Stimulated activated naive CD8-positive, alpha-beta T cell treated with anti-CD3 and anti-CD28 coated beads, Interleukin-15, amount 100 ng/mL, for 72 hours (primary cell): ENCODE measurements at regions not wholly inside any gene's neighbourhood (a gene's known extent, or its start where the extent isn't known, plus 50 kb on each side); places are given as distances from the start of the nearest gene placed in this dataset.

ENCODE experiments used
- ATAC-seq: fragments of 150-1000 bp; cut with Tn5 transposase; 2 replicates; pipeline ENCODE4 v1.10.0; 2021; ENCODE audit warnings: mild to moderate bottlenecking, moderate library complexity
- DNase-seq, 2 donors: peaks; one replicate each; pipeline ENCODE4 v3.0.0; 2021 to 2022
- H3K27ac Mint-ChIP-seq, 2 donors: one replicate each; pipeline ENCODE4 v1.8.0; 2022; ENCODE audit warnings: mild to moderate bottlenecking in 2 of 2, mixed read lengths in 2 of 2, moderate library complexity in 2 of 2
- H3K27me3 Mint-ChIP-seq: one replicate; pipeline ENCODE4 v1.8.0; 2022; ENCODE audit warnings: mixed read lengths
- H3K4me1 Mint-ChIP-seq: one replicate; pipeline ENCODE4 v1.8.0; 2022; ENCODE audit warnings: mild to moderate bottlenecking, mixed read lengths
- H3K4me3 Mint-ChIP-seq, 2 donors: one replicate each; pipeline ENCODE4 v1.8.0; 2022; ENCODE audit warnings: mild to moderate bottlenecking in 2 of 2, mixed read lengths in 2 of 2, moderate library complexity in 1 of 2
- H3K9me3 Mint-ChIP-seq, 2 donors: one replicate each; pipeline ENCODE4 v1.8.0; 2022; ENCODE audit warnings: mixed read lengths in 2 of 2

GRCh38 chr2:180366481-180366880 is 359.4 kb upstream of the CWC22 start:
- no peak overlapping the region for H3K27ac Mint-ChIP-seq
- H3K9me3 Mint-ChIP-seq, result no peaks in the 10 kb centered on the region
- no peaks in the 10 kb centered on the region for H3K27me3 Mint-ChIP-seq
- DNase-seq (no peak), ATAC-seq (no peak)
- H3K4me3 Mint-ChIP-seq, result no peak overlapping the region
- H3K4me1 Mint-ChIP-seq, result no peaks in the 10 kb centered on the region

DNA sequence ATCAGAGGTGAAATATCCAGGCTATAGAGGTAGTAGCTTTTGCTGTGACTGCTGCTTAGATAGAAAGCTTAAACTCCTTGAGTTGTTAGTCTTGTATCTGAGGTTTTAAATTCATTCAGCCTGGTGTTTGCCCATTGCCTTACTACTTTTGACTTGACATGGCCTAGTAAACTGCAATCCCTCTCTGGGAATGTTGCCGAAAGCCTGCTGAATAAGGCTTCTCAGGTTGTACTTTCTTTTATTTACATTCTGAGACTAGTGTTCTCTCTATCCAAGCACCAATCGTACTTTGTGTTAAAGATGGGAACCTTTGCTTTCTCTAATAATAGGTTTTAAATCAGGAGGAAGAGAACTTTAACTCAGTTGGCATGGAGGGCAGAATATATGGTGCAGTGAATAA is 357.6 kb upstream of the CWC22 start:
- no peak overlapping the region for H3K27ac Mint-ChIP-seq
- no peaks in the 10 kb centered on the region for H3K9me3 Mint-ChIP-seq
- peaks cover 4% of the 10 kb centered on the region for H3K4me1 Mint-ChIP-seq
- no peaks in the 10 kb centered on the region for H3K27me3 Mint-ChIP-seq
- no peak for ATAC-seq
- no peak overlapping the region for H3K4me3 Mint-ChIP-seq
- DNase-seq, result no peak

GRCh38 chr2:180360283-180360618 is 353.2 kb upstream of the CWC22 start:
- no peaks in the 10 kb centered on the region for H3K9me3 Mint-ChIP-seq
- H3K27ac Mint-ChIP-seq, result no peak overlapping the region
- DNase-seq, result no peak
- H3K4me3 Mint-ChIP-seq, result no peak overlapping the region
- ATAC-seq, result peak; percentile 31
- no peaks in the 10 kb centered on the region for H3K27me3 Mint-ChIP-seq
- H3K4me1 Mint-ChIP-seq, result peaks cover 4% of the 10 kb centered on the region

- DNase-seq, result no peak
- Mint-ChIP-seq H3K9me3 (no peaks in the 10 kb centered on the region), H3K27me3 (no peaks in the 10 kb centered on the region), H3K4me1 (peaks cover 4% of the 10 kb centered on the region), H3K27ac (no peak overlapping the region), H3K4me3 (no peak overlapping the region)
- ATAC-seq, result peak; percentile 42
Observed at GRCh38 chr2:180359522-180360282, 352.6 kb upstream of the CWC22 start.

GRCh38 chr2:180358458-180358857 is 351.4 kb upstream of the CWC22 start:
- Mint-ChIP-seq H3K4me1 (peaks cover 4% of the 10 kb centered on the region), H3K27me3 (no peaks in the 10 kb centered on the region), H3K27ac (no peak overlapping the region), H3K4me3 (no peak overlapping the region), H3K9me3 (no peaks in the 10 kb centered on the region)
- no peak for DNase-seq
- ATAC-seq, result no peak

- Mint-ChIP-seq H3K4me1 (peaks cover 4% of the 10 kb centered on the region), H3K9me3 (no peaks in the 10 kb centered on the region), H3K27me3 (no peaks in the 10 kb centered on the region), H3K4me3 (no peak overlapping the region), H3K27ac (no peak overlapping the region)
- ATAC-seq, result no peak
- DNase-seq, result no peak
Observed at GRCh38 chr2:180356676-180357075, 349.6 kb upstream of the CWC22 start.

DNA sequence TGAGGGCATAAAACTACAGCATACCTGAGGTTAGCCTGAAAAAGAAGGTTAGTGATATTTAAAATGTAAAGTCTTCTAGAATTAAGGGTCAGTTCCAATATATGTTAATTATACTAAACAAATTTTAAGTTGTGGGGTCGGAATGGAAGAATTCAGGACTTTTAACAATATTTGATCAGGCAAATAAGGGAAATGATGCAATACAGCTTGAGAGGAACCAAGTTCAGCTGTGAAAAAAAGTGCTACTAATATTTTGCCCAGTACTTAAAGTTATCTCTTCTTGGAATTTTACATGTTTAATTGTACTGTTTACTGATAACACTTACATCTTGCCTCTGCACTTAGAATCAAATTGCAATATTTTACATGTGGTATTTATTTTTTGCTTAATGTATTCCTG is 345.5 kb upstream of the CWC22 start:
- Mint-ChIP-seq H3K9me3 (peaks cover 0 to 5% of the 10 kb centered on the region in 2 donors), H3K4me1 (no peaks in the 10 kb centered on the region), H3K27me3 (no peaks in the 10 kb centered on the region), H3K4me3 (no peak overlapping the region), H3K27ac (no peak overlapping the region)
- no peak for DNase-seq
- ATAC-seq, result no peak

DNA sequence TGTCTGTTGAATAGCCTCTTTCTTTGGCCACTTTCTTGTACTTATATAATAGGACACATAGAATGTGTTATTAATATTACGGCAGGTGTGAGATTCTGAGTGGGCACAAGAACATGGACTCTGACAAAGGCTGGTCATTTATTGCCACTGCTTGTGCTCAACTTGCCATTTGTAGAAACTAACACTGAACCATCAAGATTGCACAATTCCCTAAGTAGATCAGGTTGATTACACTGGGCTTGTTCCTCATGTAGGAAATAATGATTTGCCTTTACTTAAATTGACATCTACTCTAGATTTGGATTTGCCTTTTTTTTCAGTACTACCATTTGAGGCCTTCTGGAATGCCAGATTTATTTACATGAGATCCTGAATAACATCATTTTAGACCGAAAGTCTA is 342.7 kb upstream of the CWC22 start:
- DNase-seq (no peak), ATAC-seq (no peak)
- no peak overlapping the region for H3K4me3 Mint-ChIP-seq
- no peak overlapping the region for H3K27ac Mint-ChIP-seq
- H3K9me3 Mint-ChIP-seq, result peaks cover 0 to 5% of the 10 kb centered on the region in 2 donors
- no peaks in the 10 kb centered on the region for H3K27me3 Mint-ChIP-seq
- H3K4me1 Mint-ChIP-seq, result no peaks in the 10 kb centered on the region

- Mint-ChIP-seq H3K4me1 (no peaks in the 10 kb centered on the region), H3K9me3 (no peaks in the 10 kb centered on the region), H3K27ac (no peak overlapping the region), H3K4me3 (no peak overlapping the region), H3K27me3 (no peaks in the 10 kb centered on the region)
- no peak for DNase-seq
- ATAC-seq, result no peak
Observed at GRCh38 chr2:180343528-180344345, 336.6 kb upstream of the CWC22 start.

DNA sequence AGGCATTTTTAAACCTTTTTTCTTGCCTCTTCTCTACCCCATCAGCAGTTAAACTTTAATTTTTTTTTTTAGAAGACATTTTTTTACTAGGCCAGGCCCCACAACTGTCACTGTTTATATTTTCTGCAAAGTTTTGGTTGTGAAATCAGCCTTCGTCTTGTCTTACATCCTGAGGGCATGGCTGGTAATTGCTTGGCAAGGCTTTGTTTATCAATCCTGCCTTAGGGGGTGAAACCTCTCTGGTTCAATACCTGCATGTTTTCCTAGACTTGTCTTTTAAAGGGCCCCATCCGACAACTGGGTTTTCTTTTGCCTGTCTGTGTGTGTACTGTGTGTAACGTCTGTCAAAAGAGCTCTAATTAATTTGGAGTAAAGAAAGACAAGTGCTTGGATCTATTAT is 330.0 kb upstream of the CWC22 start:
- DNase-seq, result no peak
- peaks cover 17 to 32% of the 10 kb centered on the region in 2 donors for H3K9me3 Mint-ChIP-seq
- no peak overlapping the region for H3K4me3 Mint-ChIP-seq
- no peaks in the 10 kb centered on the region for H3K4me1 Mint-ChIP-seq
- no peak for ATAC-seq
- no peak overlapping the region for H3K27ac Mint-ChIP-seq
- H3K27me3 Mint-ChIP-seq, result no peaks in the 10 kb centered on the region

- Mint-ChIP-seq H3K4me3 (no peak overlapping the region), H3K27ac (peak overlapping the region in 1 of 2 donors; percentile 76), H3K4me1 (no peaks in the 10 kb centered on the region), H3K9me3 (peaks cover 18 to 32% of the 10 kb centered on the region in 2 donors), H3K27me3 (no peaks in the 10 kb centered on the region)
- ATAC-seq (no peak), DNase-seq (no peak)
Observed at GRCh38 chr2:180336550-180336949, 329.5 kb upstream of the CWC22 start.

DNA sequence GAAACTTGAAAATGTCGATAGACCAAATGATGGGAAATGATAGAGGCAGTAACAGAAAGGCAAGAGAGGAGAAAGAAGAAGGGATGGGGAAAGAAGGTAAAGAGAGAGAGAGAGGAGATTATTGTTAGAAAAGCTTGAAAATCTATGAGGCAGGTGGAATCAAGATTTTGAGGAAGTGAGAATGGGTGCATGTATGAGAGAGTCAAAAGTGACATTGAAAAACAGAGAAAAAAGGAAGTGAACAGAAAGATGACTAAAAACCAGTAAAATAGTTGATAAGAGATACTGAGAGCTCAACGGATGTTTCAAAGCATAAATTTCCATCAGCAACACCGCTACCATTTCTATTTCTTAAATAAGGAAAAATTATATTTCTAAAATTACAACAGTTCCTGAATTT is 327.4 kb upstream of the CWC22 start:
- Mint-ChIP-seq H3K4me3 (no peak overlapping the region), H3K4me1 (no peaks in the 10 kb centered on the region), H3K27me3 (no peaks in the 10 kb centered on the region), H3K9me3 (peaks cover 26 to 32% of the 10 kb centered on the region in 2 donors), H3K27ac (no peak overlapping the region)
- ATAC-seq, result no peak
- DNase-seq, result no peak

GRCh38 chr2:180328795-180329422 is 321.8 kb upstream of the CWC22 start:
- Mint-ChIP-seq H3K27me3 (no peaks in the 10 kb centered on the region), H3K4me3 (no peak overlapping the region), H3K9me3 (peaks cover 0 to 9% of the 10 kb centered on the region in 2 donors), H3K27ac (no peak overlapping the region), H3K4me1 (no peaks in the 10 kb centered on the region)
- DNase-seq (no peak), ATAC-seq (no peak)

DNA sequence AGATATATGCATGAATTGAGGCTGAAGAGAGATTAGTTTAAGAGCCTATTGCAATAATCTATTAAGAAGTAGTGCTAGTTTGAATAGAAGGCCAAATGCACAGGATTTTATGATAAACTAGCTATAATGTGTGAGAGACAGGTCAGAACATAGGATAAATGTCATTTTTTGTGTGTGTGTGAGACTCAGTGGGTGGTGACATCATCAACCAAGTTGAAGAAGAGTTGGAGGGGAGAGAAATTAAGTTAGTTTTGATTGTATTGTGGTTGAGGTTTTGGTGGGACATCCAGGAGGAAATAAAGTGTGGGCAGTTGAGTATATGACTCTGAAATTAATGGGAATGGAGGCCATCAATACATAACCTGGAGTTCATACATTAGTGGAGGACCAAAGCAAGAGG is 320.1 kb upstream of the CWC22 start:
- no peak for DNase-seq
- Mint-ChIP-seq H3K4me3 (no peak overlapping the region), H3K27ac (no peak overlapping the region), H3K27me3 (no peaks in the 10 kb centered on the region), H3K4me1 (no peaks in the 10 kb centered on the region), H3K9me3 (peaks cover 0 to 9% of the 10 kb centered on the region in 2 donors)
- ATAC-seq, result no peak

- H3K27me3 Mint-ChIP-seq, result no peaks in the 10 kb centered on the region
Observed at GRCh38 chr2:180325416-180326120, 318.5 kb upstream of the CWC22 start.

More at GRCh38 chr2:180325416-180326120, 318.5 kb upstream of the CWC22 start:
- no peak overlapping the region for H3K4me3 Mint-ChIP-seq
- no peak for DNase-seq
- H3K9me3 Mint-ChIP-seq, result peaks cover 0 to 5% of the 10 kb centered on the region in 2 donors
- no peaks in the 10 kb centered on the region for H3K4me1 Mint-ChIP-seq
- H3K27ac Mint-ChIP-seq, result no peak overlapping the region
- no peak for ATAC-seq
